K562 (cell line): ENCODE measurements at regions not wholly inside any gene's neighbourhood (a gene's known extent, or its start where the extent isn't known, plus 50 kb on each side); places are given as distances from the start of the nearest gene placed in this dataset.

ENCODE experiments used
- ATAC-seq: fragments of 200-7000 bp; cut with Tn5 transposase; 3 replicates; pipeline ENCODE4 v1.9.1; 2020; ENCODE audit warnings: moderate library complexity
- BruUV-seq: library from RNA; stranded (reverse); fragments of 400-500 nt; replicated peaks from 2 replicates; lab custom pipeline; 2021; lab: Mats Ljungman, UMichigan
- CTCF ChIA-PET: fragments of 300-600 bp; formaldehyde crosslinking; extraction: SDS; loops from one replicate; lab custom pipeline; 2021; ENCODE audit warnings: low intra/inter-chr PET ratio; lab: Yijun Ruan, JAX
- POLR2A ChIA-PET: fragments of 300-600, 350-650 bp; sonication (Branson Sonifier 250); formaldehyde crosslinking; extraction: SDS; loops from one replicate; lab custom pipeline; 2021; ENCODE audit warnings: antibody characterized with exemption, inconsistent platforms; lab: Yijun Ruan, JAX
- DNase-seq, 4 experiments: peaks; one replicate each; pipeline versions ENCODE4 v3.0.0 to v3.0.0-alpha.2; 2011 to 2018; ENCODE audit warnings: low spot score in 3 of 4, mixed read lengths in 3 of 4; ENCODE audit errors: extremely low read depth in 1 of 4
- FAIRE-seq: peaks from 2 replicates; lab custom pipeline; 2011; peaks lifted over from hg19 to GRCh38; lab: Jason Lieb, UNC
- H2AFZ ChIP-seq: 2 replicates; pipeline ENCODE4 v1.6.0; 2011; ENCODE audit warnings: low read depth, low read length, control low read depth, inconsistent platforms
- H3K27ac ChIP-seq: fragments of 200-600 bp; 3 replicates; pipeline ENCODE4 v1.8.0; 2011; ENCODE audit warnings: low read depth, mild to moderate bottlenecking, control low read depth, inconsistent platforms, low read length, moderate library complexity, mixed read lengths; ENCODE audit errors: extremely low read depth
- H3K27me3 ChIP-seq, 2 experiments: fragments of 300-600 bp in 1 of 2; 2 replicates in 1 of 2; 3 replicates in 1 of 2; pipeline versions ENCODE4 v1.6.0 to v1.8.0; 2011; ENCODE audit warnings: inconsistent platforms in 2 of 2, low read length in 2 of 2, mild to moderate bottlenecking in 1 of 2, mixed read lengths in 1 of 2, moderate library complexity in 1 of 2; ENCODE audit not compliant: control insufficient read depth in 2 of 2, insufficient read depth in 2 of 2
- H3K36me3 ChIP-seq: fragments of 300-600 bp; 3 replicates; pipeline ENCODE4 v1.8.0; 2011; ENCODE audit warnings: mild to moderate bottlenecking, low read length, inconsistent platforms; ENCODE audit not compliant: control insufficient read depth, insufficient read depth
- H3K4me1 ChIP-seq, 2 experiments: fragments of 200-600 bp in 1 of 2; replicated peaks in 1 of 2; 2 replicates in 1 of 2; 3 replicates in 1 of 2; pipeline versions ENCODE4 v1.5.1 to v1.8.0; 2011; ENCODE audit warnings: inconsistent platforms in 2 of 2, low read length in 2 of 2, mild to moderate bottlenecking in 1 of 2, mixed read lengths in 1 of 2, moderate library complexity in 1 of 2; ENCODE audit not compliant: control insufficient read depth in 2 of 2, insufficient read depth in 2 of 2
- H3K4me2 ChIP-seq: 2 replicates; pipeline ENCODE4 v1.6.1; 2011; ENCODE audit warnings: low read length, control low read depth, inconsistent platforms, mixed read lengths; ENCODE audit not compliant: insufficient read depth
- H3K4me3 ChIP-seq: fragments of 200-600 bp; sonication (generic), shearing (Covaris generic); 2 replicates; pipeline ENCODE4 v1.5.1; 2016; ENCODE audit warnings: control low read depth, inconsistent platforms
- H3K79me2 ChIP-seq: fragments of 200-600 bp; 3 replicates; pipeline ENCODE4 v1.8.0; 2011; ENCODE audit warnings: low read length, inconsistent platforms; ENCODE audit not compliant: control insufficient read depth, insufficient read depth
- H3K9ac ChIP-seq, 2 experiments: 2 replicates each; pipeline versions ENCODE4 v1.6.0 to v1.6.1; 2011; ENCODE audit warnings: low read depth in 2 of 2, low read length in 2 of 2, control low read depth in 1 of 2, inconsistent platforms in 1 of 2, mild to moderate bottlenecking in 1 of 2, mixed read lengths in 1 of 2; ENCODE audit not compliant: insufficient read depth in 1 of 2
- H3K9me1 ChIP-seq: one replicate; pipeline ENCODE4 v1.6.0; 2011; ENCODE audit warnings: inconsistent platforms, mild to moderate bottlenecking, low read length, moderate library complexity; ENCODE audit not compliant: control insufficient read depth, insufficient read depth
- H3K9me3 ChIP-seq: replicated peaks from 2 replicates; pipeline ENCODE4 v1.5.1; 2011; ENCODE audit warnings: low read depth, low read length, inconsistent platforms; ENCODE audit not compliant: control insufficient read depth, insufficient read depth
- H4K20me1 ChIP-seq: replicated peaks from 2 replicates; pipeline ENCODE4 v1.6.1; 2011; ENCODE audit warnings: low read length, inconsistent platforms, mixed read lengths; ENCODE audit not compliant: control insufficient read depth, insufficient read depth
- ATF3 ChIP-seq, 2 experiments: fragments of 450-650 bp in 1 of 2; sonication (generic) in 1 of 2; formaldehyde crosslinking in 1 of 2; IDR thresholded peaks in 1 of 2; conservative IDR thresholded peaks in 1 of 2; 2 replicates each; pipeline versions ENCODE4 v1.6.1 to v1.8.1; 2016 to 2023; ENCODE audit warnings: mild to moderate bottlenecking in 2 of 2, moderate library complexity in 2 of 2, inconsistent platforms in 1 of 2, missing genetic modification reagents in 1 of 2
- C11orf30 ChIP-seq: fragments of 450-650 bp; IDR thresholded peaks from 2 replicates; pipeline ENCODE4 v1.6.1; 2016; ENCODE audit warnings: low read depth, mild to moderate bottlenecking
- HMG20A ChIP-seq: fragments of 450-650 bp; formaldehyde crosslinking; conservative IDR thresholded peaks from 2 replicates; pipeline ENCODE4 v1.4.0; 2020; ENCODE audit warnings: mild to moderate bottlenecking, mixed read lengths
- IFI16 ChIP-seq: fragments of 250-450 bp; sonication (Bioruptor Pico); IDR thresholded peaks from 2 replicates; pipeline ENCODE4 v2.1.2; 2022; ENCODE audit warnings: mild to moderate bottlenecking, inconsistent platforms
- NFXL1 ChIP-seq: fragments of 450-650 bp; formaldehyde crosslinking; IDR thresholded peaks from 2 replicates; pipeline ENCODE4 v1.4.0; 2021; ENCODE audit warnings: mild to moderate bottlenecking
- NR2F6 ChIP-seq: fragments of 450-650 bp; formaldehyde crosslinking; IDR thresholded peaks from 2 replicates; pipeline ENCODE4 v1.4.0; 2020; ENCODE audit warnings: mild to moderate bottlenecking
- STAT5A ChIP-seq: IDR thresholded peaks from 2 replicates; pipeline ENCODE4 v1.6.1; 2012; ENCODE audit warnings: low read length, inconsistent platforms, borderline replicate concordance
- YBX1 ChIP-seq: fragments of 450-650 bp; IDR thresholded peaks from 2 replicates; pipeline ENCODE4 v1.7.1; 2016; ENCODE audit warnings: mild to moderate bottlenecking
- ZBTB26 ChIP-seq: fragments of 450-650 bp; formaldehyde crosslinking; IDR thresholded peaks from 2 replicates; pipeline ENCODE4 v1.4.0; 2022; ENCODE audit warnings: missing genetic modification characterization
- WGBS: fragments of 100-300 bp; shearing (Covaris generic); methylation state at CpG from one replicate; pipeline ENCODE4 v1.1.6; 2016; ENCODE audit warnings: low coverage, mixed read lengths; ENCODE audit not compliant: insufficient coverage; ENCODE audit errors: missing lambda C conversion rate; 5-methylcytosine and 5-hydroxymethylcytosine counted together
- in situ Hi-C: fragments of 300-500 bp; cut with MboI; formaldehyde crosslinking; loops from 4 replicates; pipeline ENCODE4 v1.15.0; 2018; ENCODE audit warnings: inconsistent platforms, mixed read lengths
- intact Hi-C: fragments of 100-400 bp; cut with micrococcal nuclease; formaldehyde crosslinking; loops from 2 replicates; pipeline ENCODE4 v1.14.2; 2022
- TF ChIP-seq, protein P1 (sequence below): sonication (generic); formaldehyde crosslinking; IDR thresholded peaks from 2 replicates; pipeline ENCODE4 v1.8.1; 2022; ENCODE audit warnings: missing genetic modification reagents
- TF ChIP-seq, protein P2 (sequence below), 2 experiments: fragments of 150-350 bp in 1 of 2; IDR thresholded peaks; 2 replicates each; pipeline ENCODE4 v1.6.1; 2012 to 2016; ENCODE audit warnings: low read depth in 2 of 2, low read length in 2 of 2, mild to moderate bottlenecking in 1 of 2, moderate library complexity in 1 of 2

- Histone ChIP-seq H3K79me2 (no peaks in the 10 kb centered on the region), H2AFZ (no peak overlapping the region), H3K27me3 (no peaks in the 10 kb centered on the region), H3K9me1 (no peaks in the 10 kb centered on the region), H3K9me3 (no peaks in the 10 kb centered on the region), H3K9ac (no peak overlapping the region), H3K36me3 (no peaks in the 10 kb centered on the region), H3K4me3 (no peak overlapping the region), H4K20me1 (no peaks in the 10 kb centered on the region), H3K4me2 (no peak overlapping the region), H3K27ac (no peak overlapping the region), H3K4me1 (no peaks in the 10 kb centered on the region)
- WGBS = 0% methylated on average over 3 of the region's 3 CpGs
- CTCF ChIA-PET = no interaction called here
- DNase-seq (no peak), ATAC-seq (no peak), FAIRE-seq (no peak)
- POLR2A ChIA-PET = no interaction called here
- intact Hi-C loops = no loop called here
- in situ Hi-C loops = no loop called here
- TF ChIP-seq IFI16 (CRISPR knock-in tag) = no peak
- TF ChIP-seq NR2F6 = no peak
- TF ChIP-seq, protein P1, sequence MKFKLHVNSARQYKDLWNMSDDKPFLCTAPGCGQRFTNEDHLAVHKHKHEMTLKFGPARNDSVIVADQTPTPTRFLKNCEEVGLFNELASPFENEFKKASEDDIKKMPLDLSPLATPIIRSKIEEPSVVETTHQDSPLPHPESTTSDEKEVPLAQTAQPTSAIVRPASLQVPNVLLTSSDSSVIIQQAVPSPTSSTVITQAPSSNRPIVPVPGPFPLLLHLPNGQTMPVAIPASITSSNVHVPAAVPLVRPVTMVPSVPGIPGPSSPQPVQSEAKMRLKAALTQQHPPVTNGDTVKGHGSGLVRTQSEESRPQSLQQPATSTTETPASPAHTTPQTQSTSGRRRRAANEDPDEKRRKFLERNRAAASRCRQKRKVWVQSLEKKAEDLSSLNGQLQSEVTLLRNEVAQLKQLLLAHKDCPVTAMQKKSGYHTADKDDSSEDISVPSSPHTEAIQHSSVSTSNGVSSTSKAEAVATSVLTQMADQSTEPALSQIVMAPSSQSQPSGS = no peak
- TF ChIP-seq HMG20A (CRISPR knock-in tag) = no peak
- no peak for TF ChIP-seq ATF3 (IDR thresholded peaks at IDR 0.05)
- TF ChIP-seq ATF3 (CRISPR knock-in tag; conservative IDR thresholded peaks at IDR 0.05) = no peak
- TF ChIP-seq YBX1 = no peak
- TF ChIP-seq NFXL1 (CRISPR knock-in tag) = no peak
- no peak for TF ChIP-seq C11orf30
- no peak for TF ChIP-seq STAT5A
- TF ChIP-seq ZBTB26 (CRISPR knock-in tag) = no peak
- TF ChIP-seq, protein P2, sequence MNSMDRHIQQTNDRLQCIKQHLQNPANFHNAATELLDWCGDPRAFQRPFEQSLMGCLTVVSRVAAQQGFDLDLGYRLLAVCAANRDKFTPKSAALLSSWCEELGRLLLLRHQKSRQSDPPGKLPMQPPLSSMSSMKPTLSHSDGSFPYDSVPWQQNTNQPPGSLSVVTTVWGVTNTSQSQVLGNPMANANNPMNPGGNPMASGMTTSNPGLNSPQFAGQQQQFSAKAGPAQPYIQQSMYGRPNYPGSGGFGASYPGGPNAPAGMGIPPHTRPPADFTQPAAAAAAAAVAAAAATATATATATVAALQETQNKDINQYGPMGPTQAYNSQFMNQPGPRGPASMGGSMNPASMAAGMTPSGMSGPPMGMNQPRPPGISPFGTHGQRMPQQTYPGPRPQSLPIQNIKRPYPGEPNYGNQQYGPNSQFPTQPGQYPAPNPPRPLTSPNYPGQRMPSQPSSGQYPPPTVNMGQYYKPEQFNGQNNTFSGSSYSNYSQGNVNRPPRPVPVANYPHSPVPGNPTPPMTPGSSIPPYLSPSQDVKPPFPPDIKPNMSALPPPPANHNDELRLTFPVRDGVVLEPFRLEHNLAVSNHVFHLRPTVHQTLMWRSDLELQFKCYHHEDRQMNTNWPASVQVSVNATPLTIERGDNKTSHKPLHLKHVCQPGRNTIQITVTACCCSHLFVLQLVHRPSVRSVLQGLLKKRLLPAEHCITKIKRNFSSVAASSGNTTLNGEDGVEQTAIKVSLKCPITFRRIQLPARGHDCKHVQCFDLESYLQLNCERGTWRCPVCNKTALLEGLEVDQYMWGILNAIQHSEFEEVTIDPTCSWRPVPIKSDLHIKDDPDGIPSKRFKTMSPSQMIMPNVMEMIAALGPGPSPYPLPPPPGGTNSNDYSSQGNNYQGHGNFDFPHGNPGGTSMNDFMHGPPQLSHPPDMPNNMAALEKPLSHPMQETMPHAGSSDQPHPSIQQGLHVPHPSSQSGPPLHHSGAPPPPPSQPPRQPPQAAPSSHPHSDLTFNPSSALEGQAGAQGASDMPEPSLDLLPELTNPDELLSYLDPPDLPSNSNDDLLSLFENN (IDR thresholded peaks at IDR 0.05; ENCODE audit: low read depth in 2 of 2, low read length in 2 of 2) = no peak
- no TSS peak for BruUV-seq
These were observed 116.8 kb downstream of the SQOR start for GRCh38 chr15:45751629-45752028.
